HG02852 (cell line): ENCODE measurements at regions not wholly inside any gene's neighbourhood (a gene's known extent, or its start where the extent isn't known, plus 50 kb on each side); places are given as distances from the start of the nearest gene placed in this dataset.
"Not testable (repeated sequence)": the region's sequence is repeated elsewhere in the genome, so short reads cannot be mapped to it uniquely, and the experiment has no call there.

Experiments
- ATAC-seq: cut with Tn5 transposase; IDR thresholded peaks from one replicate; pipeline ENCODE4 v1.9.1; 2021; ENCODE audit warnings: mild to moderate bottlenecking, moderate library complexity; ENCODE audit not compliant: unreplicated experiment

DNA sequence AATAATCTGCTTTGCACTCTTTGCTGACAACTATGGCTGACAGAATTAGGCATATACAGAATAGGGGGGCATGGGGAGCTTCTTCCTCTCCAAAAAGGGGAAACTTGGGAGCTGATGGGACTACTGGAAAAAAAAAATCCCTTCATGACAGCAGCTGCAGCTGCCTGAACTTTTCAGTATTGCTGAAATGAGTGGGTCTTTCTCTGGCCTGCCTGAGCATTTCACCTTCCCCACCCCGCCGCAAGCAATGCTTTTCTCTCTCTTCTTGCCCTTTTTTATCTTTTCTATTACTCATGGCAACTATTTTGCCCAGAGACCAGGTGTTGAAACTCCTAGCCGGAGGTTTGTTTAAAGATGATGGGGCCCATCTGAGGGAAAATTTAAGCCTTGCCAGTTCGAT lies 244.9 kb downstream of the SEMA3D start:
- ATAC-seq: no peak

DNA sequence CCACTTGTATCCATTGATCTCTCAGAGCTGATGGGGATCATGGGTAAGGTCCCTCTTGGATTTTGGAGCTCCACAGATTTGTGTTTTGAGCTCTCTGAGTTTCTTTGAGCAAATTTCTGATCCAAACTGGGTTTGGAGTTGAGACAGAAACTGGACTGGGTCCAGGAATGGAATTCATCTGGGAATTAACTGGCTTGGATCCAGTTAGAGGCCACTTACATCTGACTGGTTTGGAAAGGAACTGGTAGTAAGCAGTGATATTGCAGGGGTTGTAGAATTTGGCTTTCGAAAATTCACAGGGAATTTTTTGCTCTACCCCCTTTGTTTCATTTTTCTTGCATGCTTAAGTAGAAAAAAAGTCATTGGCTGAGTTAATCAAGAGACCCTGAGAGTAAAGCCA lies 245.6 kb downstream of the SEMA3D start:
- ATAC-seq: no peak

DNA sequence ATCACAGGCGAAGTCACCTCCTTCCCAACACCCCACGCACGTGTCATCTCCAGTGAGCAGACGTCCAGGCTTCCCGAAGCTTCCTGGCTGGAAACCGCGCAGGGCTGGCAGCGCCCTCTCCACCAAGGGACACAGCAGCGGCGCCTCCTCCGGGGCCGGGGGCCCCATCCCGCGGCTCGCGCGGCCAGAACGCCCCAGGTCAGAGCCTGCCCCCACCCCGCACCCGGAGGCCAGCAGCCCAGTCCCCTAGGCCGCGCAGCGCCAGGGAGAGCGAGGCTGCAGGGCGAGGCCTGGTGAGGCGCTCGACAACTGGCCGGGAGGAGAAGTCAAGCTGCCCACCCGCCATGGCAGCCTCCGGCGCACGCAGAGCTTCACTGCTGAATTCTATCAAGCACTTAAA lies 247.0 kb downstream of the SEMA3D start:
- no peak for ATAC-seq

DNA sequence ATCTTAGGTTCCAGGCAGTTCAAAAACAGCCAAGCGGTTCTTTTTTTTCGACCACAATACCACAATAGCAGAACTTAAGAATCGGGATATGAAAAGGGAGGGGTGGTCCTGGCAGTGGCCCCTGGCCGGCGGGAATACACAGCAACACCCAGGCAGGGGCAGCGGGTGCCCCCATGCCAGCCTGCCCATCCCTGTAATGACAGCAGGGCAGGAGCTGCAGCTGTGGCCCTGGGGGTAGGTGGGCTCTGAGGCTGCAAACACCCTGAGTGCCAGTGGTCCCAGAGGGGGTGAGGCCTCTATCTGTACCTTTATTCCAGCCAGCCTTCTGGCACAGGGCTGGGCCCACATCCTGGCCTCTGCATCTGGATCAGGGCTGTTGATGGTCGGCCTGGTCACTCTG lies 247.4 kb downstream of the SEMA3D start:
- no peak for ATAC-seq

GRCh38 chr7:84924353-84924752 lies 262.5 kb downstream of the SEMA3D start:
- no peak for ATAC-seq

DNA sequence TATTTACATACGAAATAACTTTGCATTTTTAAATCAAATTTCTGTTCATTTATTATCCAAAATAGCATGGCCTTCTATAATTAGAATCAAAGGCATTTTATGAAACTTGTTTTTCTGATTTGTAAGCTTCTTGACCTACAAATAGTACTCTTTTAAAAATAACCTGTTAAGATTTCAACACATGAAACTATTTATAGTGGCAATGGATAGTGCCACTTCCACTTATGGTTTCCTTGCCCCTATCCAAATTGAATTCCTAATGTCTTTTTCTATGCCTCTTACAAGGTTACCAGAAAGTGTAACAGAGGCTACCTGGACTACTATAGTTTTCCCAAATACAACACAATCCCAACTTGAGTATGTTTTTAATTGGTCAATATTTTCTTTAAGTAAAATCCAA lies 263.5 kb downstream of the SEMA3D start:
- no peak for ATAC-seq

DNA sequence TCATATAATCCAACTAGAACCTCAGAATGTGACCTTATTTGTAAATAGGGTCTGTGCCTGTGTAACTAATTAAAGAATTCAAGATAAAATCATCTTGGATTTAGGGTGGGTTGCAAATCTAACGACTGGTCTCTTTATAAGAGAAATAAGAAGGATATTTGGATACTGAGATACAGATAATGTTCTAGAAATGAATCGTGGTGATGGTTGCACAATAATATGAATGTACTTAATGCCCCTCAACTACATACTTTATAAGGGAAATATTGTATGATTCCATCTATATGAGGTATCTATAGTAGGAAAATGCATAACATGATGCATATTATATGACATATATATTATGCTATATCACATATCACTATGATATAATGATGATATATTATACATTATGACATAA lies 265.7 kb downstream of the SEMA3D start:
- no peak for ATAC-seq

DNA sequence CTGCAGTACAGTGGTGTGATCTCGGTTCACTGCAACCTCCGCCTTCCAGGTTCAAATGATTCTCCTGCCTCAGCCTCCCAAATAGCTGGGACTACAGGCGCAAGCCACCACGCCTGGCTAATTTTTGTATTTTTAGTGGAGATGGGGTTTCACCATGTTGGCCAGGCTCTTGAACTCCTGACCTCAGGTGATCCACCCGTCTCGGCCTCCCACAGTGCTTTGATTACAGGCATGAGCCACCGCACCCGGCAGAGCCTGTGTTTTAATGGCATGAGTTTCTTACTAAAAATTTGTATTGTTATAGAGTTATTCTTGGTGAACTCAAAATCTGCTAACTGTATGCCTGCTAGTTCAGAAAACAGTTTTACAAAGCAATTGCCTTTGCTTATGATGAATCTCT lies 269.9 kb downstream of the SEMA3D start:
- ATAC-seq: not testable (repeated sequence)

- ATAC-seq: no peak
Observed at GRCh38 chr7:84916161-84916560, 270.7 kb downstream of the SEMA3D start.

GRCh38 chr7:84914598-84914997 lies 272.3 kb downstream of the SEMA3D start:
- ATAC-seq: no peak

DNA sequence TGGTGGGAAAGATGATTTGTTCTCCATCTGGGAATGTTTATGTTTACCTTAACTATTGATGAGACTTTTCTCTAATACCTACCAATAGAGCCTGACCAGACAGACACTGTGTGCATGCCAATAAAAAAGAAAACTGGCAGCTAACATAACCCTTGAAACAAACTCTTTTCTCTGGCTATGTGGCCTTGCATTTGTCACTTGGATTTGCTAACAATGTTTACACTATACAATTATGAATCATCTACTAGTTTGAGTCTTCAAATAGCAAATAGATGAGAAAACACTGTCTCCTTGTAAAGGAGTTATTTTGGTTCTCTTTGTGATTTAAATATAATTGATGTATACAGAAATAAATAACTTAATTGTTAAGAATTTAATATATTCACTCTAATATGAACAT lies 273.1 kb downstream of the SEMA3D start:
- no peak for ATAC-seq

- no peak for ATAC-seq
Observed at GRCh38 chr7:84912993-84913635, 273.7 kb downstream of the SEMA3D start.

- no peak for ATAC-seq
Observed at GRCh38 chr7:84912537-84912936, 274.3 kb downstream of the SEMA3D start.

GRCh38 chr7:84912018-84912417 lies 274.8 kb downstream of the SEMA3D start:
- ATAC-seq: no peak

- no peak for ATAC-seq
Observed at GRCh38 chr7:84911077-84911476, 275.8 kb downstream of the SEMA3D start.

- not testable (repeated sequence) for ATAC-seq
Observed at GRCh38 chr7:84910322-84910721, 276.5 kb downstream of the SEMA3D start.

- no peak for ATAC-seq
Observed at GRCh38 chr7:84908196-84908793, 278.6 kb downstream of the SEMA3D start.

DNA sequence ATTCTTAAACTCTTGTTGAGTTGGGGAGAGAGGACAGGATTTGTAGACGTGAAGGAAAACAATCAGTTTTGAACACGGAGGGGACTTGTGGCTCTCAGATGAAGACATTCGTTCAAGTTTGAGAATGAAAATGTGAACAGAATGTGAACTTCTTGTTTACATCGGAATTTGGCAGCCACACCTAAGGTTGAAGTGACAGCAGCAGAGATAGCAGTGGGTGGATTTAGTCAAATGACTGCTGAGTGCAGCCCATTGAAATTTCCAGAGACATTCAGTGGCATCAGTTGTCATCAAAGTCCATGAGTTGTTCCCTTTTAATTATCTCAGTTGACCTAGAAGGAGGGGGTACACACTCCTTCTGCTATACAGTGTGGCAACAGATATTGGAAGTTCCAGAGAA lies 280.0 kb downstream of the SEMA3D start:
- no peak for ATAC-seq

DNA sequence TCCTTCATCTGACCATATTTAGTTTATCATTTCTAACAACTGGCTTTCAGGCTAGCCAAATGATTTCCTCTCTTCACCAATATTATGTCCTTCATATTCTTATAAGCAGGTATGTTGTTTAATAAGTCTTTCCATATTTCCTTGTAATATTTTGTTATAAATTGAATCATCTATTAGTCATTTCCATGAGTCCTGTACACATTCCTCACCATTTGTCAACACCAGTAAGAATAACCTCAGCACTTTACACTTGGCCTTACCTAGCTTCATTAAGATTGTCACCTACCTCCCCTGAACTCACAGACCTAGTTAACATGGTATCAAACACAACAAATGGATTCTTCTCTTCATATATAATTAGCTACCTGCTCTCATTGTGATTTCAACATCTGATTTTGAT lies 282.3 kb downstream of the SEMA3D start:
- no peak for ATAC-seq

DNA sequence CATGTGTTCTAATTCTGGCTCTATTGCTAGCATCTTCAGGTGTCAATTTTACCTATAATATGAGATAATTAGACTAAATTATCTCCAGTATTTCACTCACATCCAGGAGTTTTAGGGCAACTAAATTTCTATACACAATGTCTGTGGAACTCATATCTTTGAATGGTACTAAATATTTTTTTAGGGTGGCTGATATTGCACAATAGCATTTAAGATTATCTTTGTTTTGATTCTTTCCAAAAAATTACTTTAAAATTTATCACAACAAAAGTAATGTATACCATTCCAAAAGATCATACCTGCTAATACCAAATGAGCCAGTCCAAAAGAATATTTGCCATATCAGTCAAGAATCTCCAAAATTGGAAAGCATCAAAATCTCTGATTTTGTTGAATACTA lies 285.5 kb downstream of the SEMA3D start:
- no peak for ATAC-seq

DNA sequence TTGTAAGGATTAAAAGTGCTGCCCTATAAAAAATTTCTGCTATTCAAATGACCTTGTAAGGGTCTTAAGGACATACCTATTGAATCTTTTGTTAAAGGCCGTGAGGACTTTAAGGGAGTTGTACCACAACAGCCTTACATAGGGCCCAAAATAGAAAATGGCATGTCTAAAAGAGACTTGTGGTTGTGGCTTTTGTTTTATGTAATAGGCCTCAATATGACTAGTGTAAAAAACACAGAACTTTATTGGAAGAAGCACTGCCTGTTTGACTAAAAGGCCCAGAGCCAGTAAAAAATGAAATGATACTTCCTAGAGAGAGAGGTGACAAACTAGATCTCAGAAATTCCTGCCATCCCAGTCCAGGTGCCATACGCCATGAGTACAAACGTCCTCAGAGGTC lies 286.6 kb downstream of the SEMA3D start:
- no peak for ATAC-seq

- ATAC-seq: no peak
Observed at GRCh38 chr7:84895563-84895962, 291.3 kb downstream of the SEMA3D start.

- not testable (repeated sequence) for ATAC-seq
Observed at GRCh38 chr7:84883570-84883969, 303.3 kb downstream of the SEMA3D start.
